Mesenteric fat pad (tissue), 1 donor: ENCODE measurements at regions not wholly inside any gene's neighbourhood (a gene's known extent, or its start where the extent isn't known, plus 50 kb on each side); places are given as distances from the start of the nearest gene placed in this dataset.
"Not testable (repeated sequence)": the region's sequence is repeated elsewhere in the genome, so short reads cannot be mapped to it uniquely, and the experiment has no call there.

ENCODE experiments used
- DNase-seq: peaks from one replicate; pipeline ENCODE4 v3.0.0-alpha.2; 2020; ENCODE audit warnings: low spot score
- donor health status: DM: yes; HTN: yes; CAD: no.

DNA sequence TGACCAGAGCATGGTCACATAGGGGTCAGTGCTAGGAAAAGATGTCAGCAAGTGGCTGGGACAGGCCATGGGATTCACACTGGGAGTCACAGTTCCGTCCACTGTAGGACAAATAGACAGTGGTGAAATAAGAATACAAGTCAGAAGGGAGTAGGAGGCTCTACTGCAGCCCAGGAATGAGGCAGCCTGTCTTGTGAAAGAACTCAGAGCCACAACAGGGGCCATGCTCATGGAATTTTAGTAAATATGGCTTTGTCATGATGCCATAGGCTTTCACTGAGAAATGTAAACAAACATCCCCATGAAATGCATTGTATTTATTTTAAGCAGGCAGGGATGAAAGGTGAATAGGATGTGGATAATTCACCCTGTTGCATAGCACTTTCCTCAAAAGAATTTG is 504.3 kb downstream of the SOX11 start:
- DNase-seq, result no peak

GRCh38 chr2:6198370-6198919 is 506.3 kb downstream of the SOX11 start:
- not testable (repeated sequence) for DNase-seq

DNA sequence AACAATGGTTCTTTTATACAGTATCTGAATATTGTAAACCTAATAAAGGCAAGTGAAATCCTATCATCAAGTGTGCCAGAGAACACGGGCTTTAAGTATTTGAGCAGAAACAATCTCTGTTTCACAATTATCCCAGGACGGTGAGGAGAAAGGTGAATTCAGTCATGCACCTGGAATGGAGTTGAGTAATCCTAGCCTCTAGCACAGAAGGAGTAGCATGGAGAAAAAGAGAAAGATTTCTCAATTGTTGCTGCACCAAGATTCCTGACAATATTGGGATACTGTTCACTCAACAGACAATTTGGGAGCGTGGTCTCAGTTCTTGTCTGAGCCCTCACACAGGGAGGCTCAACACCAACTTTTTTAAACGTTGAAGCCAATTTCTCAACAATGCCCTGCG is 510.6 kb downstream of the SOX11 start:
- no peak for DNase-seq

DNA sequence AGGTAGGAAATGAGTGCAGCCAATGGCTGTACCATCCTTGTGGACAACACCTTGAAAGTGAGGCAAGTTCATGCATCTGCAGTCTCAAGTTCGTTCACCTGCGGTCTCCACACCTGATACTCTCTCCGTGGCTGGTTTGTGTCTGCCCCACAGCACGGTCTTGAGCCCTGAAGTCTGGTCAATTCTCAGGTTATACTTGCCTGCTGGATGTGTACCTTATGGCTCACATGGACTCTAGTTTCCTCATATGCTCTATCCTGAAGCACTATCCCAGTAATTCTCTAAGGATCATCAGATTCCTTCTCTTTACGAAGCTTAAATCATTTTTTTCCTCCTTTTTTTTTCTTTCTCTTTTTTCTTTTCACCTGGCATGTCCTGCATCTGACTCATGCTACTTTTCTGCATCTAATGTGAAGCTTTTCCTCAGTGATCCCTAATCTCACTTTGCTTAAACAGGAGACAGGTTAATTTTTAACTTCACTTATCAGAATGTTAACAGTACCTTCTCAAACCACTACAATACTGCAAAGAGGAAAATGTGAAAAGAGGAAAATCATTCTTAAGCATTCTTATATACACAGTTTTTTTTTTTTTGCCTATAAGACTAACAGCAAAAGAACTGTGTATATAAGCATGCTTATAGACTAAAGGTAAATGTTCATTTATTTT is 511.2 kb downstream of the SOX11 start:
- no peak for DNase-seq

DNA sequence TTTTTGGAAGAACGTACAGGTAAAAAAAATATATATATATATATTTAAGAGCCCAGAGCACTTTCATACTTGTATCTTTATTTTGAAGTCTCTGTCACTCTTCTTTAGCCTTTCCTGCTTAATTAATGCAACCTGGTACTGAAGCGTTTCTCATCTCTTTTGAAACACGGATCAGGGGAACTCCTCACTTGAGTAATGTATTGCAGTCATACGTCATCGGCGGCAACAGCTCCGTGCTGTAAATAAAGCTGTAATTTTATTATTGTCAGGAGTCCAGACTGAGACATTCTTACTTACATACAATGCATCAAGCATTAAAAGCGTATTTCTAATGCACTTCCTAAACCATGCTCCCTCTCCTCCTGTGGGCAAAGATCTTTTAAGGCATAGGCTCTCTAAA is 514.7 kb downstream of the SOX11 start:
- DNase-seq, result no peak

GRCh38 chr2:6211236-6211635 is 519.1 kb downstream of the SOX11 start:
- no peak for DNase-seq

DNA sequence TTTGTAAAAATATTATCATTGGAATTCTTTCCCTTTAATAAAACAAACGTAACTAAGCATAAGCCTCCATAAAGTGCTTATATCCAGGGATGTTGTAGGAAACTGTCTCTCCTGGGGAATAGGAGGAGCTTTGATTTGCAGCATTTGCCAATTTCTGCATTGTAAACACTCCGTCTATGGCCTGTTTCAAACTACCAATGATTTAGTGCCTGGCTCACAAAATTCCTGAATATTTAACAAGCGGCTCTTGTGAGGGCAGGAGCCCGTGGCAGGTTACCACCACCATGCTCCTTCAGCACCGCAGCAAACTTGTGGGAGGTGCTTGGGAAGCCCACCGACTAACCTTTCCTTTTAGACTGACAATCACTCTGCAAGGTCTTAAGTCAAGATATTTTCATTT is 520.3 kb downstream of the SOX11 start:
- DNase-seq, result no peak

DNA sequence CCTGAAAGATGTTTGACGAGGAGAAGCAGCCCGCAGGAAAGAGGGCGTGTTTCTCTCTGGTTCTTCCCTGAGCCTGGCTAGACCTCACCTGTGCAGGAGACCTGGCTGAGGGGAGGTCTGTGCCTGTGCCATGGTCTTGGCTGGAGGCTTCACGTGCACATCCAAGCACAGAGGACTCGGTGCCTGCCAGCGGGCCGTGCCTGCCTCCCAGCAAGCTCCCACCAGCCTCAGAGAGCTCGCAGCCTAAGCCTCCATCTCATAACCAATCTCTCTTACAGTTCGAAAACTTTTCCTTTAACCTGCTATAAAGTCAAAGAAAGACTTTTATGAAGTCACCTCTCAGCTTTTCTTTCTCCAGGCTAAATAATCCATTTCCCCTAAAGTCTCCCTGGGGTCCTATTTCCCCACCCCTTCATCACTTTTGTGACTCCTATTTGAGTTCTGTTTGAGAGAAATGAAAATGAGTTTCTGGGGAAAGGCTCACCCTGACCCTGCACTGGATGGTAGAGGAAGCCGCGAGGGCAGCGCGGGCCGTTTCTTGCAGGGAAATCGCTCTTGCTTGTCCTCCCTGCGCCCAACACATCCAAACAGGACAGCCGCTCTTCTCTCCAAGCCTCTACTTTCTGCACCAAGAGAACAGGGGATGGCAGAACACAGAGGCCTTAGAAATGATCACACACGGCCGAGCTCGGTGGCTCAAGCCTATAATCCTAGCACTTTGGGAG is 521.0 kb downstream of the SOX11 start:
- no peak for DNase-seq

DNA sequence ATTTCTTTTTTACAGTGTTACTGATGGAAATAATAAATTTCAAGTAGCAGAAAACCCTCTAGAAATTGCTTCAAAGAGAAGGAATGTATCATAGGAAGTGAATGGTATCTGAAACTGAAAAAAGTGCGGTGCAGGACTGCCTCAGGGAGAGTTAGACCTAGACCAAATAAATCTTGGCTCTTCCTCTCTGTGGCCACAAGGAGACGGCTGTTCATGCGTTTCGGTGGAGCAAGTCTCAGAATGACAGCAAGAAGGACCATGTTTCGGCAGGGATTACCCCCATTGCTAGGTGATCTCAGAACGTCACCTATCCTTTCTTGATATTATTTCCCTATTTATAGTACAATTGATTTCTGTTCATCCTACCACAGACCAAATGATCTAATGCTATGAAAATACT is 522.3 kb downstream of the SOX11 start:
- no peak for DNase-seq

- DNase-seq, result no peak
These were observed 522.9 kb downstream of the SOX11 start for GRCh38 chr2:6215053-6215452.

- DNase-seq, result no peak
These were observed 524.0 kb downstream of the SOX11 start for GRCh38 chr2:6216234-6216633.

DNA sequence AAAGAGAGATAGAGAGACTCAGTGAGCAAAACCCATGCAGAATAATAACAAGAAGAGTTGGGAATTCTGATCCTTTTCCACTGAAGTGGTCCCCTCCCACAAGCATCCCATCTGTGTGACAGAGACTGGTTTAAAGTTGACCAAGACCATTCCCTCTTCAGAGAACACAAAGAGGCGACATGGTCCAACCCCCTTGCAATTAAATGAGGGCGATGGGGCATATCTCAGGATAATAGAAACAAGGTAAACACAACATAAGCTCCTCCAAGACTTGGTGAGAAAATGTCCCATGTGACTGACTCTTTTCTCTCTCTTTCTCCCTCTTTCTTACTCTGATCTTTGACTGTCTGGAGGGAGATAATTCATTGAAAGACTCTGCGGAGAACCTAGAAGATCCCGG is 526.7 kb downstream of the SOX11 start:
- no peak for DNase-seq

DNA sequence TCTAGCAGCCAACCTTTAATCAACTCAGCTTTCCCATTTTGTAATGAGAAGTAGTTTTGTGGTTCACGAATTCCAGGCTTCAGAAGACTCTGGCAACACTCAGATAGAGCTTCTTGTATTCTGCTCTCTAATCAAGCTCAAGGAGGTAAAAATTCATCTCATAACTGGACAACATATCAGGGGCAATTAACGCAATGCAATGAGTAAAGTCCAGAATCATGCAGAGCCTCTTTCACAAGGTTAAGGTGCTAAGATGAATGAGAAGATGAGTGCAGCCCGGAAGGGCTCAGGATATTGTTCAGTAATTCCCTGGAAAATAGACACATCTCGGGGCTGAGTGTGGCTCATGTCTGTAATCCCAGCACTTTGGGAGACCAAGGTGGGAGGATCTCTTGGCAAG is 527.7 kb downstream of the SOX11 start:
- DNase-seq, result no peak

DNA sequence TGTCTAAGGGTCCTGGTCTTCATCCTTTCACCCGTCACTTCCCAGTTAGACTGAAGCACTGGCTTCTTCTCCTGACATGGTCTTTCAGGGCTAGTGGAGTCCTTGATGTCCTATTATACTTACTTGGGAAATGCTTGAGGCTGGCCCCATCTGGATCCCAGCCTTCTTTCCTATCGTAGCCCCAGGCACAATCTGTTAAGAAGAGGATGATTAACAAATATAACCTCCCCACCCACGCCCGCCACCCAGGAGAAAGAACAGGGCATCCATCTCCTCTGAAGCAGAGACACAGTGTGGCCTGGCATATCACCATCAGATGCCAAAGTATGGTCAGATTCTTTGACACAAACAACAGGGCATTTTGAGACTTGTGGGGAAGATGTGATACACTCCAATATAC is 530.1 kb downstream of the SOX11 start:
- DNase-seq, result no peak

- no peak for DNase-seq
These were observed 532.1 kb downstream of the SOX11 start for GRCh38 chr2:6224267-6224666.

- DNase-seq, result no peak
These were observed 536.1 kb downstream of the SOX11 start for GRCh38 chr2:6228251-6228650.

DNA sequence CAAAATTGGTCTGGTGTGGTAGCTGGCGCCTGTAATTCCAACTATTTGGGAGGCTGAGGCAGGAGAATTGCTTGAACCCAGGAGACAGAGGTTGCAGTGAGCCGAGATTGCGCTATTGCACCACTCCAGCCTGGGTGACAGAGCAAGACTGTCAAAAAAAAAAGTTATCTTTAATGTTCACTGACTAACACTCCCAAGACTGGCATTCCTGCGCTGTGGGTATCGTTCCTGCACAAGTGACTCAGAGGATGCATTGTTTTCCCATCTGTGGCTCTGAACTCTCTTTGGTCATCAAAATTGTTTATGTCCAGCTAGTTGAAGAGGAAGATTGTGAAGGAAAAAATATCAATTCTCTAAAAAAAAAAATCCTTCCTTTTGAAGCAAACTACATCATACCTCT is 539.0 kb downstream of the SOX11 start:
- DNase-seq, result no peak

DNA sequence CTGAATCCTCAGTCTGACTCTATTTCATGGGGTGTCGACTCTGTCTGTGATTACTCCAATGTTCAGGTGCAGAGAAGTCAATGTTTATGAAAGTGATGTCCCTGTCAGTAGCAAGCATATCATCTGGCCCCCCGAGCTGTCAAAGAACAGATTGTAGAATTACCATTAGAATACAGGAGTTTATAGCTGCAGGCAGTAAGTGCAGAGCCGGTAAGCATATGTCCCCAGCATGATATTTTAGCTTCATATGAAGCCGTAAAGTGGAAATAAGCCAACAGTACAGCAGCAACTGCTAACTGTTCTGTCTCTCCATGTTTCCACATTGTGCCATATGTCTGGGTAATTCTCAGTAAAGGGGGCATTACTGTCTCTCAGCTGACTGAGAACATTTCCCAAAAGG is 541.8 kb downstream of the SOX11 start:
- no peak for DNase-seq

DNA sequence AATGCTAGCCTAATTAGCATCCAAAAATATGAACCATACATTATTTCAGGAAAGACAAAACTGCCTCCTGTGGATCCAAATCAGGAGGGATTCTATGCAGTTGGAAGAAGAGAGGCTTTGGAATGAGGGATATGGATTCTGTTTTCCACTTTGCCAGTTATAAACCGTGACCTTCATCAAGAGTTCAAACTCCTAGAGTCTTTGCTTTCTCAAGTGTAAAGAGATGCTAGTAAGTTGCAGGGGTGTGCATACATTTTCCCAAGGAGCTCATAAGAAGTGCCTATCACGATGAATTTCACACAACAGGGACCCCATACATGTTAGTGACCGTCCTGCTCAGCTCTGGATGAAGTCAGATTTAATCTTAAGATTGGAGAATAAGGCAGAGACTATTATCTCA is 542.5 kb downstream of the SOX11 start:
- DNase-seq, result no peak

DNA sequence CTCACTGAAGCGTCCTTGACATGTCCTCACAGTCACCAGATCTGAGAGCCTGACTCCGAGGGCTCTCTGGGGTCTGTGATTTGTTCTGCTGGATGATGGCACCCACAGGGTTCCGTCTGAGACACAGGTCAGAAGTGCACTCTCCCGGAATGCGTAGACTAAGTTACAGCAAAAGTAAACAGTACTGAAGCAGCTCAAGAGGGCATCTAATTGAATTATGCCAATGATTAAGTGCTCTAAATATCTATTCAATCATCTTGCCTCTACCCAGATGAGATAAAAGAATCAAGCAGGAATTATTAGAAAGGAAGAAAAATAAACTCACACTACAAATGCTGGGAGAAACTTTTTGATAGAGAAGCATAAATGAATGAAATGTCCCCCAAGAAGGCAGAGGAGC is 544.1 kb downstream of the SOX11 start:
- DNase-seq, result no peak

DNA sequence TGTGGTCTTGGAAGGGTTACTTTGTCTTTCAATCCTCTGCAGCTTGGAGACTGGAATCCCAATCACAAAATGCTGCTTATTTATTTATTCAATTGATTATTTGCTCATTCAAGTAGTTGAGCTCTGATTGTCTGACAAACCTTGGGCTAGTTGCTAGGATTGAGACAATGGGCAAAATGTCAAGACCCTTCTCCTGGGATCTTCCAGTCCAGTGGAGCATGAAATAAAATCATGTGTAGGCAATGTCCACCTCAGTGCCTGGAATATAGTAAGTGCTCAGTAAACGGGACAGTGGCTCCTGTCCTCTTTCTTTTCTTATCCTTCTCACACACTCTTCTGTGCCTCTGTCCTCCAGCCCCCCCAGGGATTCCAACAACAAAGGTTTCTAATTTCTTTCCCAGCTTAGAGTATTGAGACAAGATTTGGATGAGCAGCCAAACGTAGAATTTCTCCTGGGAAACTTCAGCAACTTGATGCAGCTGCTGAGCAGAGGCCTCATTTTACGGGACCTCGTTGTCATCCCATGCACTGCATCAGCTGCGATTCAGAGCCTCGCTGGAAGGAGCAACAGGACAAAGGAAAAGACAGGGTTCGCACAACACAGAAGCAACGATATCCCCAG is 545.0 kb downstream of the SOX11 start:
- DNase-seq, result no peak

- DNase-seq, result no peak
These were observed 557.4 kb downstream of the SOX11 start for GRCh38 chr2:6249557-6249956.

DNA sequence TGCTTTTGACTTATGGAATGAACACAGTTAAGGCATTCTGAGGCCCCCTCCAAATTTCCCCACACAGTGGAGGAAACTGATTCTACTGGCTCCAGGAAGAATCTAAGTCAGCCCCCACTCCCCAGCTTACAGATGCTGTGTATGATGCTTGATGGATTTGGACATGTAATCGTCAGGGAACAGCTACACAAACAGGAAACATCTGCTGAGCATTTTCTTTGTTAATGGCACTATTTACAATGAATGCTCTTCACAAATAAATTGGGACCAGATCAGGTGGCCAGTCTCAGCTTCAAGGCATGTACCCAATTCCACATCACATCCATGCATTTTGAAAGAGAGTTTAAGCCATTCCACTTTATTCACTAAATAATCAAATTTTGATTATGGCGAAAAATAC is 562.3 kb downstream of the SOX11 start:
- no peak for DNase-seq
